GM12878 (cell line): ENCODE measurements at regions not wholly inside any gene's neighbourhood (a gene's known extent, or its start where the extent isn't known, plus 50 kb on each side); places are given as distances from the start of the nearest gene placed in this dataset.

Experiments used
- FOS ChIP-seq: IDR thresholded peaks from 3 replicates; pipeline ENCODE4 v1.6.1; 2011; ENCODE audit warnings: borderline replicate concordance; ENCODE audit not compliant: insufficient read length; ENCODE audit errors: extremely low read depth
- KLF5 ChIP-seq: fragments of 450-650 bp; IDR thresholded peaks from 2 replicates; pipeline ENCODE4 v1.6.1; 2014; ENCODE audit warnings: mild to moderate bottlenecking; ENCODE audit not compliant: partially characterized antibody
- NFYB ChIP-seq: IDR thresholded peaks from 2 replicates; pipeline ENCODE4 v1.6.1; 2011; ENCODE audit warnings: low read depth, mild to moderate bottlenecking, low read length, improper control_type of control experiment, moderate library complexity; ENCODE audit not compliant: insufficient read depth
- ZBED1 ChIP-seq: IDR thresholded peaks from 2 replicates; pipeline ENCODE4 v1.6.1; 2016; ENCODE audit warnings: borderline replicate concordance
- TF ChIP-seq, protein P1 (sequence below): fragments of 450-650 bp; IDR thresholded peaks from 2 replicates; pipeline ENCODE4 v1.6.1; 2016; ENCODE audit warnings: mild to moderate bottlenecking
- TF ChIP-seq, protein P2 (sequence below): fragments of 450-650 bp; IDR thresholded peaks from 2 replicates; pipeline ENCODE4 v1.6.1; 2017; ENCODE audit warnings: mild to moderate bottlenecking, moderate library complexity
- TF ChIP-seq, protein P3 (sequence below): fragments of 450-650 bp; IDR thresholded peaks from 2 replicates; pipeline ENCODE4 v1.6.1; 2017; ENCODE audit warnings: borderline replicate concordance
- TF ChIP-seq, protein P4 (sequence below): IDR thresholded peaks from 2 replicates; pipeline ENCODE4 v1.6.1; 2012; ENCODE audit warnings: low read length, inconsistent platforms
- TF ChIP-seq, protein P5 (sequence below): fragments of 450-650 bp; IDR thresholded peaks from 2 replicates; pipeline ENCODE4 v1.6.1; 2014; ENCODE audit warnings: mild to moderate bottlenecking
- TF ChIP-seq, protein P6 (sequence below): fragments of 150-350 bp; IDR thresholded peaks from 2 replicates; pipeline ENCODE4 v1.6.1; 2016; ENCODE audit warnings: low read depth, low read length
- TF ChIP-seq, protein P7 (sequence below): fragments of 450-650 bp; IDR thresholded peaks from 2 replicates; pipeline ENCODE4 v1.6.1; 2018; ENCODE audit warnings: borderline replicate concordance, mild to moderate bottlenecking; ENCODE audit not compliant: partially characterized antibody

DNA sequence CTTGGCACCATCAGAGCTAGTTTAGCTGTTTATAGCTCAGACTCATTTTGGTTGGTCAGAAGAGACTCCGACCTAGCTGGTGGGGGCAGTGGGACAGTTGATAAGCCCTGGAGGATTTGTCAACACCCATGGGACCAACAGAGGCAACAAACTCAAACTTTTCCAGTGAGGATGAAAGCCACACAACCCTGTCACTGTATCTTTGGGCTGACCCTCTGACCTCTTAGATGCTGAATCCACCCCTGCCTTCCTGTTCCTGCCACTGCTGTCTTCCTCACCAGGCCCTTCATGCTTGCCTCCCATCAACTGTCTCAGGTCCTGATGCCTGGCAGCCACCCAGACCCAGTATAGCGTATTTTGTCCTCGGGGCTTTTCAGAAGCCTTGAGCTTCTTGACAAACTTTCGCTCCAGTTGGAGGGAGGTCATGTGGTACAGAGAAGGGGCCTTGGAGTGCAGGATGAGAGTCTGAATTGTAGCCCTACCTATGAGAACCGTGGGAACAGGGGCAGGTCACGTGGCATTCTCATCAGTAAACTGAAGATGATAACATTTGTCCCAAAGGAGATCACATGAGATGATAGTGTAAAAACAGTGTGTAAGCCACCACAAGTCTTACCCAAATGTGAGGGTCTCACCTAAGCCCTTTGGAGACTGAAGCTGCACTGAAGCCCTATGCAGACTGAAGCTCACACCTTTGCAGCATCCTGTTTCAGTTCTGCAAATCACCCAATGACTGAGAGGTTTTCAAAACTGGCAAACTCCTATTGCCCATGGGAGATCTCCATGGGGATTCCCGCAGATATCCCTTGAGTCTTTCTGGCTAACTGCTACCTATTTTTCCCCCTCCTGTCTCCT is 72.0 kb upstream of the F13A1 start (continued):
- TF ChIP-seq, protein P1, sequence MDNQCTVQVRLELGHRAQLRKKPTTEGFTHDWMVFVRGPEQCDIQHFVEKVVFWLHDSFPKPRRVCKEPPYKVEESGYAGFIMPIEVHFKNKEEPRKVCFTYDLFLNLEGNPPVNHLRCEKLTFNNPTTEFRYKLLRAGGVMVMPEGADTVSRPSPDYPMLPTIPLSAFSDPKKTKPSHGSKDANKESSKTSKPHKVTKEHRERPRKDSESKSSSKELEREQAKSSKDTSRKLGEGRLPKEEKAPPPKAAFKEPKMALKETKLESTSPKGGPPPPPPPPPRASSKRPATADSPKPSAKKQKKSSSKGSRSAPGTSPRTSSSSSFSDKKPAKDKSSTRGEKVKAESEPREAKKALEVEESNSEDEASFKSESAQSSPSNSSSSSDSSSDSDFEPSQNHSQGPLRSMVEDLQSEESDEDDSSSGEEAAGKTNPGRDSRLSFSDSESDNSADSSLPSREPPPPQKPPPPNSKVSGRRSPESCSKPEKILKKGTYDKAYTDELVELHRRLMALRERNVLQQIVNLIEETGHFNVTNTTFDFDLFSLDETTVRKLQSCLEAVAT = peak; percentile 57; the same call in 1 of the 2 replicates
- TF ChIP-seq KLF5 (peak; percentile 40), ZBED1 (0 out of 2 replicates have a peak, but pooled peaks have one; percentile 56), FOS (no peak), NFYB (no peak)
- TF ChIP-seq, protein P2, sequence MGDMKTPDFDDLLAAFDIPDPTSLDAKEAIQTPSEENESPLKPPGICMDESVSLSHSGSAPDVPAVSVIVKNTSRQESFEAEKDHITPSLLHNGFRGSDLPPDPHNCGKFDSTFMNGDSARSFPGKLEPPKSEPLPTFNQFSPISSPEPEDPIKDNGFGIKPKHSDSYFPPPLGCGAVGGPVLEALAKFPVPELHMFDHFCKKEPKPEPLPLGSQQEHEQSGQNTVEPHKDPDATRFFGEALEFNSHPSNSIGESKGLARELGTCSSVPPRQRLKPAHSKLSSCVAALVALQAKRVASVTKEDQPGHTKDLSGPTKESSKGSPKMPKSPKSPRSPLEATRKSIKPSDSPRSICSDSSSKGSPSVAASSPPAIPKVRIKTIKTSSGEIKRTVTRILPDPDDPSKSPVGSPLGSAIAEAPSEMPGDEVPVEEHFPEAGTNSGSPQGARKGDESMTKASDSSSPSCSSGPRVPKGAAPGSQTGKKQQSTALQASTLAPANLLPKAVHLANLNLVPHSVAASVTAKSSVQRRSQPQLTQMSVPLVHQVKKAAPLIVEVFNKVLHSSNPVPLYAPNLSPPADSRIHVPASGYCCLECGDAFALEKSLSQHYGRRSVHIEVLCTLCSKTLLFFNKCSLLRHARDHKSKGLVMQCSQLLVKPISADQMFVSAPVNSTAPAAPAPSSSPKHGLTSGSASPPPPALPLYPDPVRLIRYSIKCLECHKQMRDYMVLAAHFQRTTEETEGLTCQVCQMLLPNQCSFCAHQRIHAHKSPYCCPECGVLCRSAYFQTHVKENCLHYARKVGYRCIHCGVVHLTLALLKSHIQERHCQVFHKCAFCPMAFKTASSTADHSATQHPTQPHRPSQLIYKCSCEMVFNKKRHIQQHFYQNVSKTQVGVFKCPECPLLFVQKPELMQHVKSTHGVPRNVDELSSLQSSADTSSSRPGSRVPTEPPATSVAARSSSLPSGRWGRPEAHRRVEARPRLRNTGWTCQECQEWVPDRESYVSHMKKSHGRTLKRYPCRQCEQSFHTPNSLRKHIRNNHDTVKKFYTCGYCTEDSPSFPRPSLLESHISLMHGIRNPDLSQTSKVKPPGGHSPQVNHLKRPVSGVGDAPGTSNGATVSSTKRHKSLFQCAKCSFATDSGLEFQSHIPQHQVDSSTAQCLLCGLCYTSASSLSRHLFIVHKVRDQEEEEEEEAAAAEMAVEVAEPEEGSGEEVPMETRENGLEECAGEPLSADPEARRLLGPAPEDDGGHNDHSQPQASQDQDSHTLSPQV = no peak
- TF ChIP-seq, protein P3, sequence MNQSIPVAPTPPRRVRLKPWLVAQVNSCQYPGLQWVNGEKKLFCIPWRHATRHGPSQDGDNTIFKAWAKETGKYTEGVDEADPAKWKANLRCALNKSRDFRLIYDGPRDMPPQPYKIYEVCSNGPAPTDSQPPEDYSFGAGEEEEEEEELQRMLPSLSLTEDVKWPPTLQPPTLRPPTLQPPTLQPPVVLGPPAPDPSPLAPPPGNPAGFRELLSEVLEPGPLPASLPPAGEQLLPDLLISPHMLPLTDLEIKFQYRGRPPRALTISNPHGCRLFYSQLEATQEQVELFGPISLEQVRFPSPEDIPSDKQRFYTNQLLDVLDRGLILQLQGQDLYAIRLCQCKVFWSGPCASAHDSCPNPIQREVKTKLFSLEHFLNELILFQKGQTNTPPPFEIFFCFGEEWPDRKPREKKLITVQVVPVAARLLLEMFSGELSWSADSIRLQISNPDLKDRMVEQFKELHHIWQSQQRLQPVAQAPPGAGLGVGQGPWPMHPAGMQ = 0 out of 2 replicates have a peak, but pooled peaks have one; percentile 12
- TF ChIP-seq, protein P4, sequence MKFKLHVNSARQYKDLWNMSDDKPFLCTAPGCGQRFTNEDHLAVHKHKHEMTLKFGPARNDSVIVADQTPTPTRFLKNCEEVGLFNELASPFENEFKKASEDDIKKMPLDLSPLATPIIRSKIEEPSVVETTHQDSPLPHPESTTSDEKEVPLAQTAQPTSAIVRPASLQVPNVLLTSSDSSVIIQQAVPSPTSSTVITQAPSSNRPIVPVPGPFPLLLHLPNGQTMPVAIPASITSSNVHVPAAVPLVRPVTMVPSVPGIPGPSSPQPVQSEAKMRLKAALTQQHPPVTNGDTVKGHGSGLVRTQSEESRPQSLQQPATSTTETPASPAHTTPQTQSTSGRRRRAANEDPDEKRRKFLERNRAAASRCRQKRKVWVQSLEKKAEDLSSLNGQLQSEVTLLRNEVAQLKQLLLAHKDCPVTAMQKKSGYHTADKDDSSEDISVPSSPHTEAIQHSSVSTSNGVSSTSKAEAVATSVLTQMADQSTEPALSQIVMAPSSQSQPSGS = peak; percentile 90
- TF ChIP-seq, protein P5, sequence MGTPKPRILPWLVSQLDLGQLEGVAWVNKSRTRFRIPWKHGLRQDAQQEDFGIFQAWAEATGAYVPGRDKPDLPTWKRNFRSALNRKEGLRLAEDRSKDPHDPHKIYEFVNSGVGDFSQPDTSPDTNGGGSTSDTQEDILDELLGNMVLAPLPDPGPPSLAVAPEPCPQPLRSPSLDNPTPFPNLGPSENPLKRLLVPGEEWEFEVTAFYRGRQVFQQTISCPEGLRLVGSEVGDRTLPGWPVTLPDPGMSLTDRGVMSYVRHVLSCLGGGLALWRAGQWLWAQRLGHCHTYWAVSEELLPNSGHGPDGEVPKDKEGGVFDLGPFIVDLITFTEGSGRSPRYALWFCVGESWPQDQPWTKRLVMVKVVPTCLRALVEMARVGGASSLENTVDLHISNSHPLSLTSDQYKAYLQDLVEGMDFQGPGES = no peak
- TF ChIP-seq, protein P6, sequence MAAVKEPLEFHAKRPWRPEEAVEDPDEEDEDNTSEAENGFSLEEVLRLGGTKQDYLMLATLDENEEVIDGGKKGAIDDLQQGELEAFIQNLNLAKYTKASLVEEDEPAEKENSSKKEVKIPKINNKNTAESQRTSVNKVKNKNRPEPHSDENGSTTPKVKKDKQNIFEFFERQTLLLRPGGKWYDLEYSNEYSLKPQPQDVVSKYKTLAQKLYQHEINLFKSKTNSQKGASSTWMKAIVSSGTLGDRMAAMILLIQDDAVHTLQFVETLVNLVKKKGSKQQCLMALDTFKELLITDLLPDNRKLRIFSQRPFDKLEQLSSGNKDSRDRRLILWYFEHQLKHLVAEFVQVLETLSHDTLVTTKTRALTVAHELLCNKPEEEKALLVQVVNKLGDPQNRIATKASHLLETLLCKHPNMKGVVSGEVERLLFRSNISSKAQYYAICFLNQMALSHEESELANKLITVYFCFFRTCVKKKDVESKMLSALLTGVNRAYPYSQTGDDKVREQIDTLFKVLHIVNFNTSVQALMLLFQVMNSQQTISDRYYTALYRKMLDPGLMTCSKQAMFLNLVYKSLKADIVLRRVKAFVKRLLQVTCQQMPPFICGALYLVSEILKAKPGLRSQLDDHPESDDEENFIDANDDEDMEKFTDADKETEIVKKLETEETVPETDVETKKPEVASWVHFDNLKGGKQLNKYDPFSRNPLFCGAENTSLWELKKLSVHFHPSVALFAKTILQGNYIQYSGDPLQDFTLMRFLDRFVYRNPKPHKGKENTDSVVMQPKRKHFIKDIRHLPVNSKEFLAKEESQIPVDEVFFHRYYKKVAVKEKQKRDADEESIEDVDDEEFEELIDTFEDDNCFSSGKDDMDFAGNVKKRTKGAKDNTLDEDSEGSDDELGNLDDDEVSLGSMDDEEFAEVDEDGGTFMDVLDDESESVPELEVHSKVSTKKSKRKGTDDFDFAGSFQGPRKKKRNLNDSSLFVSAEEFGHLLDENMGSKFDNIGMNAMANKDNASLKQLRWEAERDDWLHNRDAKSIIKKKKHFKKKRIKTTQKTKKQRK = no peak
- TF ChIP-seq, protein P7, sequence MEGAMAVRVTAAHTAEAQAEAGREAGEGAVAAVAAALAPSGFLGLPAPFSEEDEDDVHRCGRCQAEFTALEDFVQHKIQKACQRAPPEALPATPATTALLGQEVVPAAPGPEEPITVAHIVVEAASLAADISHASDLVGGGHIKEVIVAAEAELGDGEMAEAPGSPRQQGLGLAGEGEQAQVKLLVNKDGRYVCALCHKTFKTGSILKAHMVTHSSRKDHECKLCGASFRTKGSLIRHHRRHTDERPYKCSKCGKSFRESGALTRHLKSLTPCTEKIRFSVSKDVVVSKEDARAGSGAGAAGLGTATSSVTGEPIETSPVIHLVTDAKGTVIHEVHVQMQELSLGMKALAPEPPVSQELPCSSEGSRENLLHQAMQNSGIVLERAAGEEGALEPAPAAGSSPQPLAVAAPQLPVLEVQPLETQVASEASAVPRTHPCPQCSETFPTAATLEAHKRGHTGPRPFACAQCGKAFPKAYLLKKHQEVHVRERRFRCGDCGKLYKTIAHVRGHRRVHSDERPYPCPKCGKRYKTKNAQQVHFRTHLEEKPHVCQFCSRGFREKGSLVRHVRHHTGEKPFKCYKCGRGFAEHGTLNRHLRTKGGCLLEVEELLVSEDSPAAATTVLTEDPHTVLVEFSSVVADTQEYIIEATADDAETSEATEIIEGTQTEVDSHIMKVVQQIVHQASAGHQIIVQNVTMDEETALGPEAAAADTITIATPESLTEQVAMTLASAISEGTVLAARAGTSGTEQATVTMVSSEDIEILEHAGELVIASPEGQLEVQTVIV = no peak
